H1 (cell line): ENCODE measurements at regions not wholly inside any gene's neighbourhood (a gene's known extent, or its start where the extent isn't known, plus 50 kb on each side); places are given as distances from the start of the nearest gene placed in this dataset.

Source experiments
- CTCF ChIA-PET: fragments of 300-600 bp; sonication (Branson Sonifier 250); formaldehyde crosslinking; loops from one replicate; lab custom pipeline; 2021; ENCODE audit not compliant: partially characterized antibody; lab: Charles Lee
- POLR2A ChIA-PET: fragments of 300-600 bp; sonication (Branson Sonifier 250); formaldehyde crosslinking; loops from one replicate; lab custom pipeline; 2021; ENCODE audit warnings: inconsistent platforms; ENCODE audit not compliant: partially characterized antibody; lab: Charles Lee
- DNase-seq, 2 experiments: peaks; one replicate each; pipeline versions ENCODE4 v3.0.0 to v3.0.0-alpha.2; 2010 to 2022; ENCODE audit warnings: low spot score in 2 of 2, low read depth in 1 of 2, mixed read lengths in 1 of 2
- FAIRE-seq: peaks from 2 replicates; lab custom pipeline; 2011; peaks lifted over from hg19 to GRCh38; lab: Jason Lieb, UNC
- H2AFZ ChIP-seq: 2 replicates; pipeline ENCODE4 v1.8.1; 2012; ENCODE audit warnings: low read length, inconsistent platforms
- H2AK5ac ChIP-seq: 2 replicates; pipeline ENCODE4 v1.6.1; 2013; ENCODE audit warnings: low read depth, low read length
- H2BK120ac ChIP-seq: replicated peaks from 2 replicates; pipeline ENCODE3; 2013; ENCODE audit warnings: low read depth, low read length, inconsistent platforms
- H2BK12ac ChIP-seq: 2 replicates; pipeline ENCODE4 v1.6.1; 2013; ENCODE audit warnings: low read depth, low read length
- H2BK15ac ChIP-seq: 2 replicates; pipeline ENCODE4 v1.6.1; 2013; ENCODE audit warnings: low read length
- H2BK20ac ChIP-seq: 2 replicates; pipeline ENCODE4 v1.6.1; 2013; ENCODE audit warnings: low read length
- H2BK5ac ChIP-seq: 2 replicates; pipeline ENCODE4 v1.6.1; 2013; ENCODE audit warnings: low read depth, low read length
- H3K14ac ChIP-seq: 2 replicates; pipeline ENCODE4 v1.6.1; 2013; ENCODE audit warnings: inconsistent platforms; ENCODE audit not compliant: insufficient read length
- H3K18ac ChIP-seq: 2 replicates; pipeline ENCODE4 v1.6.1; 2013; ENCODE audit warnings: low read length; ENCODE audit errors: extremely low read depth
- H3K23ac ChIP-seq: 2 replicates; pipeline ENCODE4 v1.6.1; 2013; ENCODE audit warnings: inconsistent platforms; ENCODE audit not compliant: insufficient read length
- H3K23me2 ChIP-seq: 2 replicates; pipeline ENCODE4 v1.6.1; 2013; ENCODE audit warnings: low read depth, low read length
- H3K27ac ChIP-seq: 2 replicates; pipeline ENCODE4 v1.6.1; 2011; ENCODE audit warnings: low read depth, low read length, inconsistent platforms
- H3K27me3 ChIP-seq, 4 experiments: replicated peaks in 1 of 4; 1 replicate in 1 of 4; 2 replicates in 3 of 4; pipeline versions ENCODE4 v1.6.1 to v1.8.1; 2011 to 2013; ENCODE audit warnings: low read length in 3 of 4, mild to moderate bottlenecking in 3 of 4, inconsistent platforms in 2 of 4, mixed read lengths in 2 of 4, moderate library complexity in 1 of 4; ENCODE audit not compliant: control insufficient read depth in 3 of 4, insufficient read depth in 3 of 4; ENCODE audit errors: extremely low read depth in 1 of 4
- H3K36me3 ChIP-seq, 4 experiments: 2 replicates each; pipeline versions ENCODE4 v1.6.1 to v1.8.1; 2011 to 2013; ENCODE audit warnings: mild to moderate bottlenecking in 4 of 4, low read length in 3 of 4, moderate library complexity in 2 of 4, control low read depth in 1 of 4, inconsistent platforms in 1 of 4; ENCODE audit not compliant: insufficient read depth in 4 of 4, control insufficient read depth in 2 of 4
- H3K4ac ChIP-seq: replicated peaks from 2 replicates; pipeline ENCODE3; 2013; ENCODE audit warnings: low read length, low read depth, mixed read lengths, inconsistent platforms; ENCODE audit not compliant: insufficient read length
- H3K4me1 ChIP-seq, 4 experiments: replicated peaks in 1 of 4; 1 replicate in 1 of 4; 2 replicates in 3 of 4; pipeline versions ENCODE4 v1.6.1 to v1.8.1; 2011 to 2013; ENCODE audit warnings: low read length in 3 of 4, inconsistent platforms in 2 of 4, mixed read lengths in 1 of 4; ENCODE audit not compliant: insufficient read depth in 4 of 4, control insufficient read depth in 3 of 4
- H3K4me2 ChIP-seq, 2 experiments: 2 replicates each; pipeline versions ENCODE4 v1.6.1 to v1.8.1; 2011 to 2013; ENCODE audit warnings: low read depth in 2 of 2, low read length in 2 of 2, control low read depth in 1 of 2, inconsistent platforms in 1 of 2, mild to moderate bottlenecking in 1 of 2; ENCODE audit not compliant: insufficient read depth in 1 of 2
- H3K4me3 ChIP-seq, 4 experiments: fragments of 200-600, 300-600 bp in 1 of 4; sonication (generic), shearing (Covaris generic), sonication (Bioruptor Twin) in 1 of 4; 2 replicates each; pipeline versions ENCODE4 v1.5.1 to v1.8.1; 2011 to 2016; ENCODE audit warnings: low read length in 4 of 4, low read depth in 3 of 4, control low read depth in 2 of 4, inconsistent platforms in 2 of 4, mild to moderate bottlenecking in 2 of 4, mixed read lengths in 1 of 4, moderate library complexity in 1 of 4; ENCODE audit not compliant: insufficient read depth in 2 of 4; ENCODE audit errors: extremely low read depth in 1 of 4
- H3K56ac ChIP-seq: replicated peaks from 2 replicates; pipeline ENCODE3; 2013; ENCODE audit warnings: low read depth, mild to moderate bottlenecking, mixed read lengths, low read length, inconsistent platforms; ENCODE audit not compliant: insufficient read length
- H3K79me1 ChIP-seq: 2 replicates; pipeline ENCODE4 v1.6.1; 2013; ENCODE audit warnings: low read depth, low read length, control low read depth
- H3K79me2 ChIP-seq, 2 experiments: 2 replicates each; pipeline versions ENCODE4 v1.6.1 to v1.8.1; 2012 to 2013; ENCODE audit warnings: low read length in 2 of 2, mild to moderate bottlenecking in 2 of 2, inconsistent platforms in 1 of 2; ENCODE audit not compliant: insufficient read depth in 2 of 2, control insufficient read depth in 1 of 2
- H3K9ac ChIP-seq, 4 experiments: replicated peaks in 1 of 4; 1 replicate in 1 of 4; 2 replicates in 3 of 4; pipeline versions ENCODE4 v1.6.1 to v1.8.1; 2011 to 2013; ENCODE audit warnings: low read depth in 3 of 4, low read length in 3 of 4, control low read depth in 2 of 4, mild to moderate bottlenecking in 2 of 4, moderate library complexity in 2 of 4, inconsistent platforms in 1 of 4; ENCODE audit errors: extremely low read depth in 1 of 4
- H3K9me3 ChIP-seq, 2 experiments: 2 replicates each; pipeline versions ENCODE4 v1.6.1 to v1.8.1; 2012 to 2013; ENCODE audit warnings: mild to moderate bottlenecking in 2 of 2, moderate library complexity in 2 of 2, control low read depth in 1 of 2, inconsistent platforms in 1 of 2, low read depth in 1 of 2, low read length in 1 of 2, mixed read lengths in 1 of 2; ENCODE audit not compliant: insufficient read depth in 2 of 2
- H4K20me1 ChIP-seq, 2 experiments: replicated peaks in 1 of 2; 2 replicates each; pipeline versions ENCODE3 to v1.8.1; 2011 to 2013; ENCODE audit warnings: inconsistent platforms in 2 of 2, low read length in 2 of 2, mild to moderate bottlenecking in 1 of 2; ENCODE audit not compliant: insufficient read depth in 2 of 2, control insufficient read depth in 1 of 2
- H4K5ac ChIP-seq: 2 replicates; pipeline ENCODE4 v1.6.1; 2013; ENCODE audit warnings: low read length, low read depth, mixed read lengths, inconsistent platforms; ENCODE audit not compliant: insufficient read length
- H4K8ac ChIP-seq: 2 replicates; pipeline ENCODE4 v1.8.0; 2013; ENCODE audit warnings: mild to moderate bottlenecking, moderate library complexity, low read length, inconsistent platforms; ENCODE audit not compliant: insufficient read depth; ENCODE audit errors: extremely low read depth
- H4K91ac ChIP-seq: replicated peaks from 2 replicates; pipeline ENCODE3; 2013; ENCODE audit warnings: low read length, mixed read lengths, inconsistent platforms; ENCODE audit not compliant: insufficient read length
- BACH1 ChIP-seq: IDR thresholded peaks from 2 replicates; pipeline ENCODE4 v1.6.1; 2012; ENCODE audit warnings: low read length, improper control_type of control experiment
- CHD1 ChIP-seq: IDR thresholded peaks from 2 replicates; pipeline ENCODE4 v1.6.1; 2012; ENCODE audit warnings: low read depth, low read length, improper control_type of control experiment
- KDM4A ChIP-seq: IDR thresholded peaks from one replicate; pipeline ENCODE4 v1.7.1; 2012; ENCODE audit warnings: low read depth, mild to moderate bottlenecking, moderate library complexity, low read length, inconsistent platforms; ENCODE audit not compliant: severe bottlenecking
- MAFK ChIP-seq: IDR thresholded peaks from 2 replicates; pipeline ENCODE4 v1.6.1; 2012; ENCODE audit warnings: low read depth, mild to moderate bottlenecking, improper control_type of control experiment, low read length
- NANOG ChIP-seq: IDR thresholded peaks from 2 replicates; pipeline ENCODE4 v1.6.1; 2011; ENCODE audit warnings: low read length, low read depth, mild to moderate bottlenecking, inconsistent platforms; ENCODE audit not compliant: insufficient read depth, poor library complexity, severe bottlenecking
- RAD21 ChIP-seq, 2 experiments: IDR thresholded peaks in 1 of 2; conservative IDR thresholded peaks in 1 of 2; 2 replicates each; pipeline ENCODE4 v1.6.1; 2011; ENCODE audit warnings: low read depth in 2 of 2, low read length in 2 of 2, improper control_type of control experiment in 1 of 2, inconsistent platforms in 1 of 2, mild to moderate bottlenecking in 1 of 2, moderate library complexity in 1 of 2
- SIRT6 ChIP-seq: IDR thresholded peaks from one replicate; pipeline ENCODE4 v1.7.1; 2012; ENCODE audit warnings: low read length, inconsistent platforms
- SRF ChIP-seq: IDR thresholded peaks from 2 replicates; pipeline ENCODE4 v1.6.1; 2011; ENCODE audit warnings: mild to moderate bottlenecking, low read depth, low read length, moderate library complexity
- WGBS, 2 experiments: shearing (Covaris generic) in 1 of 2; methylation state at CpG; one replicate each; pipeline versions ENCODE4 v1.1.6 to v1.1.7; 2013 to 2015; ENCODE audit warnings: low lambda C conversion rate in 2 of 2, mixed read lengths in 2 of 2, inconsistent platforms in 1 of 2, low coverage in 1 of 2, missing lambda C conversion rate in 1 of 2; ENCODE audit not compliant: insufficient replicate concordance in 2 of 2, insufficient coverage in 1 of 2, insufficient read length in 1 of 2; ENCODE audit errors: extremely low coverage in 1 of 2, missing lambda C conversion rate in 1 of 2; 5-methylcytosine and 5-hydroxymethylcytosine counted together

DNA sequence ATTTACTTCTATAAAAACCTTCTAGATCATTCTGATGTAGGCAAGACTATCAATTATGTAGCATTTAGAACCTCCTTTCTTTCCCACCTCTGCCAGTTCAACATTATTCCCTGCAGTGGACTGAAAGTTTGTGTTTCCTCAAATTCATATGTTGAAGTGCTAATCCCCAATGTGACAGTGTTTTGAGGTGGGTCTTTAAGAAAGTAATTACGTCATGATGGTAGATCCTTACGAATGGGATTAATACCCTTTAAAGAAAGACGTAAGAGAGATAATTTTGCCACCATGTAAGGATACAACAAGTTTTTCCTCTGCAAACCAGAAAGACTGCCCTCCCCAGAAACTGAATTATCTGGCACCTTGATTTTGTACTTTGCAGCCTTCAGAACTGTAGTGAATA is 1489.7 kb upstream of the SEL1L start:
- no peaks in the 10 kb centered on the region for H3K79me2 ChIP-seq
- H3K23ac ChIP-seq: no peak overlapping the region
- no peaks in the 10 kb centered on the region for H3K9me3 ChIP-seq
- no peak overlapping the region for H3K18ac ChIP-seq
- no peak overlapping the region for H3K9ac ChIP-seq
- no peak overlapping the region for H2BK15ac ChIP-seq
- no peaks in the 10 kb centered on the region for H4K20me1 ChIP-seq
- no peak overlapping the region for H3K27ac ChIP-seq
- H2BK12ac ChIP-seq: no peak overlapping the region
- no peak overlapping the region for H3K14ac ChIP-seq
- no peaks in the 10 kb centered on the region for H3K36me3 ChIP-seq
- POLR2A ChIA-PET: no interaction called here
- no peak overlapping the region for H3K56ac ChIP-seq
- no peaks in the 10 kb centered on the region for H3K79me1 ChIP-seq
- no peak overlapping the region for H2AK5ac ChIP-seq
- no peak overlapping the region for H2BK5ac ChIP-seq
- H3K23me2 ChIP-seq: peaks cover 1% of the 10 kb centered on the region; the same call in 1 of the 2 replicates
- no peaks in the 10 kb centered on the region; a peak in 1 of 7 replicates for H3K4me1 ChIP-seq
- H3K4ac ChIP-seq: no peak overlapping the region
- TF ChIP-seq KDM4A (no peak), NANOG (no peak), BACH1 (no peak), CHD1 (no peak), SIRT6 (no peak), SRF (no peak), MAFK (no peak), RAD21 (IDR thresholded peaks at IDR 0.05 in 1 of 2, conservative IDR thresholded peaks at IDR 0.05 in 1 of 2; ENCODE audit: low read depth in 2 of 2, low read length in 2 of 2) (no peak)
- TF ChIP-seq, all 59 proteins: peak for 0
- no peak overlapping the region for H3K4me3 ChIP-seq
- CTCF ChIA-PET: no interaction called here
- no peak overlapping the region for H2BK20ac ChIP-seq
- 98% methylated on average over 3 of the region's 3 CpGs; no CpG with 5 or more reads in 1 of the 2 experiments for WGBS, 2 experiments
- H3K4me2 ChIP-seq: no peak overlapping the region
- H4K91ac ChIP-seq: no peak overlapping the region
- DNase-seq: no peak
- H2AFZ ChIP-seq: no peak overlapping the region
- no peak overlapping the region for H4K8ac ChIP-seq
- no peaks in the 10 kb centered on the region for H3K27me3 ChIP-seq
- FAIRE-seq: no peak
- H2BK120ac ChIP-seq: no peak overlapping the region
- no peak overlapping the region for H4K5ac ChIP-seq
